ENCODE measurements at regions not wholly inside any gene's neighbourhood (a gene's known extent, or its start where the extent isn't known, plus 50 kb on each side); places are given as distances from the start of the nearest gene placed in this dataset.

- TF ChIP-seq, protein P1, sequence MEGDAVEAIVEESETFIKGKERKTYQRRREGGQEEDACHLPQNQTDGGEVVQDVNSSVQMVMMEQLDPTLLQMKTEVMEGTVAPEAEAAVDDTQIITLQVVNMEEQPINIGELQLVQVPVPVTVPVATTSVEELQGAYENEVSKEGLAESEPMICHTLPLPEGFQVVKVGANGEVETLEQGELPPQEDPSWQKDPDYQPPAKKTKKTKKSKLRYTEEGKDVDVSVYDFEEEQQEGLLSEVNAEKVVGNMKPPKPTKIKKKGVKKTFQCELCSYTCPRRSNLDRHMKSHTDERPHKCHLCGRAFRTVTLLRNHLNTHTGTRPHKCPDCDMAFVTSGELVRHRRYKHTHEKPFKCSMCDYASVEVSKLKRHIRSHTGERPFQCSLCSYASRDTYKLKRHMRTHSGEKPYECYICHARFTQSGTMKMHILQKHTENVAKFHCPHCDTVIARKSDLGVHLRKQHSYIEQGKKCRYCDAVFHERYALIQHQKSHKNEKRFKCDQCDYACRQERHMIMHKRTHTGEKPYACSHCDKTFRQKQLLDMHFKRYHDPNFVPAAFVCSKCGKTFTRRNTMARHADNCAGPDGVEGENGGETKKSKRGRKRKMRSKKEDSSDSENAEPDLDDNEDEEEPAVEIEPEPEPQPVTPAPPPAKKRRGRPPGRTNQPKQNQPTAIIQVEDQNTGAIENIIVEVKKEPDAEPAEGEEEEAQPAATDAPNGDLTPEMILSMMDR (conservative IDR thresholded peaks at IDR 0.05; ENCODE audit: low read depth) = no peak
- ChIA-PET POLR2A (ENCODE audit: low non-redundant PET) (no interaction called here), CTCF (no interaction called here)
- no peak overlapping the region for H3K27ac ChIP-seq
- DNase-seq (ENCODE audit: low spot score) = no peak
Measured at GRCh38 chr6:87825821-87826221, 123.8 kb upstream of the AKIRIN2 start.

DNA sequence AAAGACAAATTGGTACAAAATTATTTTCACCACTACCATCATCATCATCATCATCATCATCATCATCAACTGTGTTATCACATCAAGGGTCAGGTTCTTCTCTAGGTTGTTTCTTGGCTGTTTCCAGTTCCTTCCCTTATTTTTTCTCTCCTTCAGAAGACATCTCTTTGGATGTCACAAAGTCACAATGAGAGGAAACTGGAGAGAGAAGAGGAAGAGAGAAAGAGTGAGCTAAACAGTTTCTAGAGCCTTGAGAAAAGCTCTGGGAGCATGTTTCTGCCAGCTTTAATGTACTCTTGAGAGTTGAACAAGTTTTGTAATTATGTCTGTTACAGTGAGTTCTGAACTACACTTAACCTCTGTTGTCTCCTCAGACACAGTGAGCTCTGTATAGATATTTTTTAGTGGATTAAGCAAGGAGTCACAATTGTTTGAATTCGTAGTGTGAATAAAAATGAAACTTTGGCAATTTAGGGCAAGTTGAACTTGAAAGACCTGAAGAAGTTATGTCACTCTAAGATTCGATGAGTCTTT, 123.0 kb upstream of the AKIRIN2 start:
- CTCF ChIA-PET = interaction anchor here (0.6 to 0.7 kb wide), 2 partner anchors 326 to 678 kb away, joined by 4 to 5 read pairs; no protein-coding TSS in a partner anchor
- POLR2A ChIA-PET (ENCODE audit: low non-redundant PET) = no interaction called here
- H3K27ac ChIP-seq = no peak overlapping the region

DNA sequence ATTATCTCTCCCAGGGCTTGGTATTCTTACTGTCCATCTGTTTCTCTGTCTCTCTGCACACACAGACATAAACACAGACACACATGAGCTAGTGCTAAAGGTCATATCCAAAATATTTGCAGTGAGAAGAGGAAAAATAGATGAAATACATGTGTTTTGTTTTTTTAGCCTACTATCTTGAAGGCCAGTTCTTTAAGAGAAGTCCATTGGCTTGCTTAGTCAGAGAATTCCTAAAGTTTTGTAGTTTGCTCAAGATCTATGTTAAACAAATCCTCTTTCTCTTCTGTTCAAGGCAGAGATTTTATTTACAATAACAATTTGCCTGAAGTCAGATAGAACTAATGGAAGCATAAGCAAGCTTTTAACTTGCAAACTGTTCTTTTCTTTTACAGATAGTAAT, 120.0 kb upstream of the AKIRIN2 start:
- POLR2A ChIA-PET (ENCODE audit: low non-redundant PET) = no interaction called here
- H3K27ac ChIP-seq = no peak overlapping the region
- TF ChIP-seq, protein P1 (conservative IDR thresholded peaks at IDR 0.05; ENCODE audit: low read depth) = no peak
- CTCF ChIA-PET = no interaction called here
- DNase-seq (ENCODE audit: low spot score) = no peak

More for the DNA sequence above, 123.0 kb upstream of the AKIRIN2 start:
- DNase-seq (ENCODE audit: low spot score) = no peak
- TF ChIP-seq, protein P1 (conservative IDR thresholded peaks at IDR 0.05; ENCODE audit: low read depth) = no peak

- TF ChIP-seq, protein P1 (conservative IDR thresholded peaks at IDR 0.05; ENCODE audit: low read depth) = no peak
- no peak for DNase-seq (ENCODE audit: low spot score)
- CTCF ChIA-PET = interaction anchor here (0.6 kb wide), 2 partner anchors 11 to 510 kb away, joined by 3 to 4 read pairs; no protein-coding TSS in a partner anchor
- H3K27ac ChIP-seq = no peak overlapping the region
- POLR2A ChIA-PET (ENCODE audit: low non-redundant PET) = no interaction called here
Measured at GRCh38 chr6:87820343-87820984, 118.4 kb upstream of the AKIRIN2 start.

GRCh38 chr6:87817183-87817582, 115.2 kb upstream of the AKIRIN2 start:
- CTCF ChIA-PET = no interaction called here
- H3K27ac ChIP-seq = no peak overlapping the region
- DNase-seq (ENCODE audit: low spot score) = no peak
- POLR2A ChIA-PET (ENCODE audit: low non-redundant PET) = no interaction called here
- TF ChIP-seq, protein P1 (conservative IDR thresholded peaks at IDR 0.05; ENCODE audit: low read depth) = no peak

GRCh38 chr6:87815449-87815848, 113.4 kb upstream of the AKIRIN2 start:
- no peak overlapping the region for H3K27ac ChIP-seq
- ChIA-PET POLR2A (ENCODE audit: low non-redundant PET) (no interaction called here), CTCF (interaction anchor here (0.7 kb wide), 1 partner anchor 730 kb away, joined by 3 read pairs; no protein-coding TSS in a partner anchor)
- no peak for DNase-seq (ENCODE audit: low spot score)
- TF ChIP-seq, protein P1 (conservative IDR thresholded peaks at IDR 0.05; ENCODE audit: low read depth) = no peak
